Activated B cell treated with CpG ODN at 0.5 μM for 24 hours (primary cell): ENCODE measurements at regions not wholly inside any gene's neighbourhood (a gene's known extent, or its start where the extent isn't known, plus 50 kb on each side); places are given as distances from the start of the nearest gene placed in this dataset.

Experiments
- ATAC-seq: fragments of 200-7000 bp; cut with Tn5 transposase; one replicate; pipeline ENCODE4 v1.10.0; 2021; ENCODE audit warnings: low read depth, mild to moderate bottlenecking, moderate library complexity
- CTCF ChIA-PET: fragments of 350-600 bp; sonication (Branson Sonifier 250); formaldehyde crosslinking; loops from one replicate; lab custom pipeline; 2021; ENCODE audit warnings: antibody characterized with exemption; lab: Charles Lee
- POLR2A ChIA-PET: fragments of 350-600 bp; sonication (Branson Sonifier 250); formaldehyde crosslinking; loops from one replicate; lab custom pipeline; 2021; ENCODE audit warnings: antibody characterized with exemption; lab: Charles Lee
- DNase-seq: peaks from one replicate; pipeline ENCODE4 v3.0.0; 2022
- H3K27ac Mint-ChIP-seq: one replicate; pipeline ENCODE4 v1.8.0; 2020; ENCODE audit warnings: mixed read lengths
- H3K27me3 Mint-ChIP-seq: one replicate; pipeline ENCODE4 v1.8.0; 2021; ENCODE audit warnings: mixed read lengths
- H3K36me3 Mint-ChIP-seq: one replicate; pipeline ENCODE4 v1.8.0; 2021; ENCODE audit warnings: low read depth, mixed read lengths
- H3K4me1 Mint-ChIP-seq: one replicate; pipeline ENCODE4 v1.8.0; 2021; ENCODE audit warnings: mixed read lengths
- H3K4me3 Mint-ChIP-seq: one replicate; pipeline ENCODE4 v1.8.0; 2020; ENCODE audit warnings: mild to moderate bottlenecking, mixed read lengths
- H3K9me3 Mint-ChIP-seq: one replicate; pipeline ENCODE4 v1.8.0; 2020; ENCODE audit warnings: mixed read lengths
- CTCF ChIP-seq: fragments of 200-600 bp; IDR thresholded peaks from one replicate; pipeline ENCODE4 v1.8.0; 2022; ENCODE audit warnings: antibody characterized with exemption, mild to moderate bottlenecking
- intact Hi-C: fragments of 100-400 bp; cut with micrococcal nuclease; formaldehyde crosslinking; loops from one replicate; pipeline ENCODE4 v1.15.1; 2024

GRCh38 chr9:87189006-87189405 lies 241.7 kb upstream of the GAS1 start:
- H3K27ac Mint-ChIP-seq = no peak overlapping the region
- TF ChIP-seq CTCF = no peak
- no peaks in the 10 kb centered on the region for H3K9me3 Mint-ChIP-seq
- no peak overlapping the region for H3K4me3 Mint-ChIP-seq
- POLR2A ChIA-PET = no interaction called here
- H3K36me3 Mint-ChIP-seq = no peaks in the 10 kb centered on the region
- H3K27me3 Mint-ChIP-seq = no peaks in the 10 kb centered on the region
- DNase-seq (no peak), ATAC-seq (no peak)
- intact Hi-C loops = no loop called here
- CTCF ChIA-PET = no interaction called here
- no peaks in the 10 kb centered on the region for H3K4me1 Mint-ChIP-seq

GRCh38 chr9:87193151-87193550 lies 245.8 kb upstream of the GAS1 start:
- Mint-ChIP-seq H3K27ac (no peak overlapping the region), H3K27me3 (peaks cover under 1% of the 10 kb centered on the region), H3K4me1 (no peaks in the 10 kb centered on the region), H3K4me3 (no peak overlapping the region), H3K9me3 (no peaks in the 10 kb centered on the region), H3K36me3 (no peaks in the 10 kb centered on the region)
- ChIA-PET CTCF (no interaction called here), POLR2A (no interaction called here)
- ATAC-seq = no peak
- DNase-seq = no peak
- TF ChIP-seq CTCF = no peak
- intact Hi-C loops = no loop called here

GRCh38 chr9:87193925-87194868 lies 246.9 kb upstream of the GAS1 start:
- H3K4me3 Mint-ChIP-seq = no peak overlapping the region
- peaks cover 2% of the 10 kb centered on the region for H3K27me3 Mint-ChIP-seq
- no peak for TF ChIP-seq CTCF
- no peaks in the 10 kb centered on the region for H3K36me3 Mint-ChIP-seq
- ATAC-seq = no peak
- DNase-seq = no peak
- POLR2A ChIA-PET = no interaction called here
- intact Hi-C loops = no loop called here
- CTCF ChIA-PET = no interaction called here
- no peaks in the 10 kb centered on the region for H3K4me1 Mint-ChIP-seq
- H3K27ac Mint-ChIP-seq = no peak overlapping the region
- no peaks in the 10 kb centered on the region for H3K9me3 Mint-ChIP-seq

GRCh38 chr9:87195306-87195705 lies 248.0 kb upstream of the GAS1 start:
- Mint-ChIP-seq H3K27me3 (peaks cover 2% of the 10 kb centered on the region), H3K4me3 (no peak overlapping the region), H3K4me1 (no peaks in the 10 kb centered on the region), H3K36me3 (no peaks in the 10 kb centered on the region), H3K27ac (no peak overlapping the region), H3K9me3 (no peaks in the 10 kb centered on the region)
- TF ChIP-seq CTCF = no peak
- ChIA-PET POLR2A (no interaction called here), CTCF (no interaction called here)
- DNase-seq (no peak), ATAC-seq (no peak)
- intact Hi-C loops = no loop called here

GRCh38 chr9:87197349-87198130 lies 250.2 kb upstream of the GAS1 start:
- Mint-ChIP-seq H3K27ac (no peak overlapping the region), H3K27me3 (peaks cover 2% of the 10 kb centered on the region), H3K36me3 (no peaks in the 10 kb centered on the region), H3K9me3 (no peaks in the 10 kb centered on the region), H3K4me1 (no peaks in the 10 kb centered on the region), H3K4me3 (no peak overlapping the region)
- no peak for DNase-seq
- ChIA-PET CTCF (no interaction called here), POLR2A (no interaction called here)
- no peak for TF ChIP-seq CTCF
- no peak for ATAC-seq
- intact Hi-C loops = no loop called here
